ENCODE measurements at regions not wholly inside any gene's neighbourhood (a gene's known extent, or its start where the extent isn't known, plus 50 kb on each side); places are given as distances from the start of the nearest gene placed in this dataset.
"Not testable (repeated sequence)": the region's sequence is repeated elsewhere in the genome, so short reads cannot be mapped to it uniquely, and the experiment has no call there.

- 84% methylated on average over 1 of the region's 1 CpG for WGBS
Observed at GRCh38 chr2:155917380-155917779, 415.1 kb downstream of the NR4A2 start.

GRCh38 chr2:155913356-155913755, 419.2 kb downstream of the NR4A2 start:
- no peaks in the 10 kb centered on the region for H3K36me3 ChIP-seq (ENCODE audit: insufficient read depth)
- H3K4me3 ChIP-seq (ENCODE audit: low read depth, low read length), result no peak overlapping the region
- no peak overlapping the region for H3K27ac ChIP-seq (ENCODE audit: low read depth)
- no peaks in the 10 kb centered on the region for H3K4me1 ChIP-seq (ENCODE audit: insufficient read depth)
- no peak for DNase-seq (ENCODE audit: extremely low spot score)

More at GRCh38 chr2:155917380-155917779, 415.1 kb downstream of the NR4A2 start:
- DNase-seq (ENCODE audit: extremely low spot score), result no peak
- H3K27ac ChIP-seq (ENCODE audit: low read depth), result no peak overlapping the region
- no peaks in the 10 kb centered on the region for H3K4me1 ChIP-seq (ENCODE audit: insufficient read depth)
- H3K4me3 ChIP-seq (ENCODE audit: low read depth, low read length), result no peak overlapping the region
- H3K36me3 ChIP-seq (ENCODE audit: insufficient read depth), result no peaks in the 10 kb centered on the region

GRCh38 chr2:155908567-155908966, 424.0 kb downstream of the NR4A2 start:
- Histone ChIP-seq H3K4me3 (ENCODE audit: low read depth, low read length) (no peak overlapping the region), H3K36me3 (ENCODE audit: insufficient read depth) (no peaks in the 10 kb centered on the region), H3K4me1 (ENCODE audit: insufficient read depth) (no peaks in the 10 kb centered on the region), H3K27ac (ENCODE audit: low read depth) (no peak overlapping the region)
- WGBS, result 80% methylated on average over 1 of the region's 1 CpG
- DNase-seq (ENCODE audit: extremely low spot score), result no peak

- DNase-seq (ENCODE audit: extremely low spot score), result no peak
- WGBS, result 90% methylated on average over 3 of the region's 3 CpGs
Observed at GRCh38 chr2:155907211-155907610, 425.3 kb downstream of the NR4A2 start.

GRCh38 chr2:155905657-155906056, 426.9 kb downstream of the NR4A2 start:
- H3K36me3 ChIP-seq (ENCODE audit: insufficient read depth), result no peaks in the 10 kb centered on the region
- no peak overlapping the region for H3K27ac ChIP-seq (ENCODE audit: low read depth)
- WGBS, result 12% methylated on average over 1 of the region's 1 CpG
- H3K4me1 ChIP-seq (ENCODE audit: insufficient read depth), result no peaks in the 10 kb centered on the region
- no peak for DNase-seq (ENCODE audit: extremely low spot score)
- H3K4me3 ChIP-seq (ENCODE audit: low read depth, low read length), result no peak overlapping the region

More at GRCh38 chr2:155907211-155907610, 425.3 kb downstream of the NR4A2 start:
- H3K36me3 ChIP-seq (ENCODE audit: insufficient read depth), result no peaks in the 10 kb centered on the region
- H3K4me3 ChIP-seq (ENCODE audit: low read depth, low read length), result no peak overlapping the region
- H3K4me1 ChIP-seq (ENCODE audit: insufficient read depth), result no peaks in the 10 kb centered on the region
- no peak overlapping the region for H3K27ac ChIP-seq (ENCODE audit: low read depth)

GRCh38 chr2:155904720-155905119, 427.8 kb downstream of the NR4A2 start:
- 57% methylated on average over 2 of the region's 2 CpGs for WGBS
- Histone ChIP-seq H3K4me1 (ENCODE audit: insufficient read depth) (no peaks in the 10 kb centered on the region), H3K36me3 (ENCODE audit: insufficient read depth) (no peaks in the 10 kb centered on the region), H3K4me3 (ENCODE audit: low read depth, low read length) (no peak overlapping the region), H3K27ac (ENCODE audit: low read depth) (no peak overlapping the region)
- no peak for DNase-seq (ENCODE audit: extremely low spot score)

- no peaks in the 10 kb centered on the region for H3K36me3 ChIP-seq (ENCODE audit: insufficient read depth)
- WGBS, result 72% methylated on average over 2 of the region's 2 CpGs
- no peak overlapping the region for H3K4me3 ChIP-seq (ENCODE audit: low read depth, low read length)
- H3K4me1 ChIP-seq (ENCODE audit: insufficient read depth), result no peaks in the 10 kb centered on the region
- H3K27ac ChIP-seq (ENCODE audit: low read depth), result no peak overlapping the region
- no peak for DNase-seq (ENCODE audit: extremely low spot score)
Observed at GRCh38 chr2:155902635-155903034, 429.9 kb downstream of the NR4A2 start.

DNA sequence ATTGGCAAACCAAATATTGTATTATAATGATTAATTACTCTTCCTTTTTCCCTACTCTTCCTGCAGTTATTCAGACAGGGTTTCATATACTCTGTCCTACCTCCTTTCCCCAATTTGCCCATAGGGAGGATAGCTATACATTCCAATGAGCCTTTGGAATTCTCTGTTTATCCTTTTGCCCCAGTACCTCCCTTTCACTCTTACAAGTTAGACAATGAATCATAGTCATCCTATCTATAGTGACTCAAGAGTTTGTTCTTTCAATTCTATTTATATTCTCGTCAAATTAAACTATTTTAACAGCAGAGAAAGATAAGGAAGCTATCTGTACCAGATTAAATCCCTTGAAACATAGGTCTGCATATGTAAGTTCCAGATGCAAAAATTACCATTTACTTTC, 437.5 kb downstream of the NR4A2 start:
- Histone ChIP-seq H3K27ac (ENCODE audit: low read depth) (no peak overlapping the region), H3K4me3 (ENCODE audit: low read depth, low read length) (no peak overlapping the region), H3K36me3 (ENCODE audit: insufficient read depth) (no peaks in the 10 kb centered on the region), H3K4me1 (ENCODE audit: insufficient read depth) (no peaks in the 10 kb centered on the region)
- no peak for DNase-seq (ENCODE audit: extremely low spot score)
- 16% methylated on average over 1 of the region's 1 CpG for WGBS

DNA sequence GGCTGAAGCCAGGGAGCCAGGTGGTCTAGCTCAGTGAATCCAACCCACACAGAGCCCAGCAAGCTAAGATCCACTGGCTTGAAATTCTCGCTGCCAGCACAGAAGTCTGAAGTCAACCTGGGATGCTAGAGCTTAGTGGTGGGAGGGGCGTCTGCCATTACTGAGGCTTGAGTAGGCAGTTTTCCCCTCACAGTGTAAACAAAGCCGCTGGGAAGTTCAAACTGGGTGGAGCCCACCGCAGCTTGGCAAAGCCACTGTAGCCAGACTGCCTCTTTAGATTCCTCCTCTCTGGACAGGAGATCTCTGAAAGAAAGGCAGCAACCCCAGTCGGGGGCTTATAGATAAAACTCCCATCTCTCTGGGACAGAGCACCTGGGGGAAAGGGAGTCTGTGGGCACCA, 452.1 kb downstream of the NR4A2 start:
- not testable (repeated sequence) for H3K36me3 ChIP-seq (ENCODE audit: insufficient read depth); H3K27ac ChIP-seq (ENCODE audit: low read depth); H3K4me3 ChIP-seq (ENCODE audit: low read depth, low read length); DNase-seq (ENCODE audit: extremely low spot score); H3K4me1 ChIP-seq (ENCODE audit: insufficient read depth)
- 55% methylated on average over 5 of the region's 5 CpGs for WGBS

DNA sequence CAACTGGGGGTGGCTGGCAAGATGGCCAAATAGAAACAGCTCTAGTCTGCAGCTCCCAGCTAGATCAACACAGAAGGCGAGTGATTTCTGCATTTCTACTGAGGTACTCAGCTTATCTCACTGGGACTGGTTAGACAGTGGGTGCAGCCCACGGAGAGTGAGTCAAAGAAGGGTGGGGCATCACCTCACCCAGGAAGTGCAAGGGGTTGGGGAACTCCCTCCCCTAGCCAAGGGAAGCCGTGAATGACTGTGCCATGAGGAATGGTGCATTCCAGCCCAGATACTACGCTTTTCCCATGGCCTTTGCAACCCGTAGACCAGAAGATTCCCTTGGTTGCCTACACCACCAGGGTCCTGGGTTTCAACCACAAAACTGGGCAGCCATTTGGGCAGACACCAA, 452.6 kb downstream of the NR4A2 start:
- 80% methylated on average over 5 of the region's 5 CpGs for WGBS
- H3K36me3 ChIP-seq (ENCODE audit: insufficient read depth); H3K4me3 ChIP-seq (ENCODE audit: low read depth, low read length); H3K4me1 ChIP-seq (ENCODE audit: insufficient read depth); H3K27ac ChIP-seq (ENCODE audit: low read depth); DNase-seq (ENCODE audit: extremely low spot score): not testable (repeated sequence)

DNA sequence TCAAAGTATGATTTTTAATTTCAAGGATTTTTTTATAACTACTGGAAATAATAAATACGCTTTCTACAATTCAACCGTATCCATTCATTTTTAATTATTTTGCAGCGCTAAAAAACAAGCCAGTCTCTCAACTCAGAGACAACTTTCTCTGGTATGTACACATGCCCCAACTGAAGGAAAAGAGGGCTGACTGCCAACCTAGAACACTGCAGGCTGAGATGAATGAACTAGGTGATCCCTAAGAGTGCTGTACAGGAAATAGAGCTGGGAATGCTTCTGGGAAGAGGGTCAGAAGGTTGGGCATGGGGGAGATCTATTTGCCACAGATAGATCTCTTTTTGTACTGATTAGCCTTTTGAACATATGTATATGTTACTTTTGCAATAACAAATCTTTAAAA, 460.1 kb downstream of the NR4A2 start:
- Histone ChIP-seq H3K36me3 (ENCODE audit: insufficient read depth) (no peaks in the 10 kb centered on the region), H3K27ac (ENCODE audit: low read depth) (no peak overlapping the region), H3K4me3 (ENCODE audit: low read depth, low read length) (no peak overlapping the region), H3K4me1 (ENCODE audit: insufficient read depth) (no peaks in the 10 kb centered on the region)
- DNase-seq (ENCODE audit: extremely low spot score), result no peak
- WGBS, result 96% methylated on average over 3 of the region's 3 CpGs

DNA sequence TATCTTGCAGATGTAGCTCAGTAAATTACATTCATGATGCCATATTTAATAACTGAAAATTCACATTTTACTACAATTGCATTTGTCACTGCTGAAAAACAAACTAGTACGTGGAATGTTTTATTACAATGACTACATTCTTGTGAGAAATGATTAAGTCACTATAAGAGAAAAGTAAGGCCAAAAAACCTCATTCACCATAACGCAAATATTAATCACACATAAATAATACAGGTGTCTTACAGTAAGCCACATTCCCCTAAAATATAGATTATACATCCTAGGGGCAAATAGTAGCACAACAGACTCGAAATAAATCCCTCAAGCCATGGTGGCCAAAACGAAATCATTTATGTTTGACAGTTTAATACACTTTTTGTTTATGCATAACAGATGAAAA, 460.6 kb downstream of the NR4A2 start:
- H3K36me3 ChIP-seq (ENCODE audit: insufficient read depth), result no peaks in the 10 kb centered on the region

GRCh38 chr2:155867564-155867963, 465.0 kb downstream of the NR4A2 start:
- 79% methylated on average over 3 of the region's 3 CpGs for WGBS
- Histone ChIP-seq H3K4me1 (ENCODE audit: insufficient read depth) (no peaks in the 10 kb centered on the region), H3K36me3 (ENCODE audit: insufficient read depth) (no peaks in the 10 kb centered on the region), H3K27ac (ENCODE audit: low read depth) (no peak overlapping the region), H3K4me3 (ENCODE audit: low read depth, low read length) (no peak overlapping the region)
- no peak for DNase-seq (ENCODE audit: extremely low spot score)

More for the DNA sequence above, 460.6 kb downstream of the NR4A2 start:
- Histone ChIP-seq H3K4me1 (ENCODE audit: insufficient read depth) (no peaks in the 10 kb centered on the region), H3K27ac (ENCODE audit: low read depth) (no peak overlapping the region), H3K4me3 (ENCODE audit: low read depth, low read length) (no peak overlapping the region)
- WGBS, result 68% methylated on average over 4 of the region's 4 CpGs
- DNase-seq (ENCODE audit: extremely low spot score), result no peak

- WGBS, result 76% methylated on average over 5 of the region's 5 CpGs
- H3K4me1 ChIP-seq (ENCODE audit: insufficient read depth), result no peaks in the 10 kb centered on the region
- DNase-seq (ENCODE audit: extremely low spot score), result no peak
- no peak overlapping the region for H3K27ac ChIP-seq (ENCODE audit: low read depth)
- no peaks in the 10 kb centered on the region for H3K36me3 ChIP-seq (ENCODE audit: insufficient read depth)
- H3K4me3 ChIP-seq (ENCODE audit: low read depth, low read length), result no peak overlapping the region
Observed at GRCh38 chr2:155866477-155866876, 466.0 kb downstream of the NR4A2 start.

DNA sequence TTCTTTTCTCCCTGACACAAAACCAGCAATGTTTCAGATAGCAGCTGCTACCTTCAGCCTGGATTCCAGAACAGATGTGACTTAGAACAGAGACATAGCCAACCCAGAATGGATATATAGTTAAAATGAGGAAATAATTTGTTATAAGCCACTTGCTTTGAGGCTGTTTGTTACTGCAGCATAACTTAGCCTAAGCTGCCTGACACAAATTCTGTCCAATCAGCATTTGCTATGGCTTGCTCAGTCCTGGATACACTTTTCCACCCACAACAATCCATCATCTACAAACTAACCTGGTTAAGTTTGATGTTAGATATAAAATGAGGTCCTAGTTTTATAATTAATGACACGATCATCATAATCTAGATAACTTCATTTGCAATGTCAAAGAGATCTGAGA, 480.4 kb downstream of the NR4A2 start:
- H3K36me3 ChIP-seq (ENCODE audit: insufficient read depth), result no peaks in the 10 kb centered on the region
- no peaks in the 10 kb centered on the region for H3K4me1 ChIP-seq (ENCODE audit: insufficient read depth)
- H3K4me3 ChIP-seq (ENCODE audit: low read depth, low read length), result no peak overlapping the region
- no peak for DNase-seq (ENCODE audit: extremely low spot score)
- 84% methylated on average over 1 of the region's 1 CpG for WGBS
- H3K27ac ChIP-seq (ENCODE audit: low read depth), result no peak overlapping the region
